Endothelial cell (in vitro differentiated cells): ENCODE measurements at regions not wholly inside any gene's neighbourhood (a gene's known extent, or its start where the extent isn't known, plus 50 kb on each side); places are given as distances from the start of the nearest gene placed in this dataset.

Experiments used
- DNase-seq: peaks from one replicate; pipeline ENCODE4 v3.0.0; 2021; ENCODE audit warnings: low spot score
- H3K27ac Mint-ChIP-seq: one replicate; pipeline ENCODE4 v1.8.0; 2021; ENCODE audit warnings: mixed read lengths, inconsistent platforms; ENCODE audit not compliant: unreplicated experiment
- H3K27me3 Mint-ChIP-seq: one replicate; pipeline ENCODE4 v1.8.0; 2021; ENCODE audit warnings: mild to moderate bottlenecking, moderate library complexity, mixed read lengths, inconsistent platforms; ENCODE audit not compliant: unreplicated experiment
- H3K36me3 Mint-ChIP-seq: one replicate; pipeline ENCODE4 v1.8.0; 2021; ENCODE audit warnings: mild to moderate bottlenecking, low read depth, mixed read lengths, inconsistent platforms; ENCODE audit not compliant: unreplicated experiment
- H3K4me1 Mint-ChIP-seq: one replicate; pipeline ENCODE4 v1.8.0; 2021; ENCODE audit warnings: mild to moderate bottlenecking, mixed read lengths, inconsistent platforms; ENCODE audit not compliant: unreplicated experiment
- H3K4me3 Mint-ChIP-seq: one replicate; pipeline ENCODE4 v1.8.0; 2021; ENCODE audit warnings: mild to moderate bottlenecking, mixed read lengths, inconsistent platforms; ENCODE audit not compliant: unreplicated experiment
- H3K9me3 Mint-ChIP-seq: one replicate; pipeline ENCODE4 v1.8.0; 2021; ENCODE audit warnings: mixed read lengths, inconsistent platforms; ENCODE audit not compliant: unreplicated experiment
- TF ChIP-seq, protein P1 (sequence below): fragments of 200-600 bp; sonication (generic); IDR thresholded peaks from one replicate; pipeline ENCODE4 v1.5.0; 2021; ENCODE audit warnings: antibody characterized with exemption; ENCODE audit not compliant: unreplicated experiment

DNA sequence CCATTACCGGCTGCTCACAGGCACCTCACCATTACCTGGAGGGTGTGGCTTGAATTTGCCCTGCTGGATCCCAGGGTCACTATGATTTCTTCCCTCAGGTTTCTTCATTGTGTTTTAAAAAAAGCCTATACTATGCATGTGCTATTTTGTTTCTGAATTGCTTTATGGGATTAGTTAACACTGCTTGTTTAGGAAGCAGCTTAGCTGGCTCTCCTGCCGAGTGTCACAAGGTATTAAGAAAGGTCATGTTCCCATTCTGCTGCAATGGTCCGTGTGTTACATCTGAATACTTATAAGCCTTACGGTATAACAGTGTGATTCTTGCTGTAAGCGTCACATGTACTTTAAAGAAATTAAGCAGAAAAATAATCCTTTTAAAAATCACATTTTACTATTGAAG lies 380.6 kb upstream of the B3GAT1 start:
- DNase-seq = no peak
- TF ChIP-seq, protein P1, sequence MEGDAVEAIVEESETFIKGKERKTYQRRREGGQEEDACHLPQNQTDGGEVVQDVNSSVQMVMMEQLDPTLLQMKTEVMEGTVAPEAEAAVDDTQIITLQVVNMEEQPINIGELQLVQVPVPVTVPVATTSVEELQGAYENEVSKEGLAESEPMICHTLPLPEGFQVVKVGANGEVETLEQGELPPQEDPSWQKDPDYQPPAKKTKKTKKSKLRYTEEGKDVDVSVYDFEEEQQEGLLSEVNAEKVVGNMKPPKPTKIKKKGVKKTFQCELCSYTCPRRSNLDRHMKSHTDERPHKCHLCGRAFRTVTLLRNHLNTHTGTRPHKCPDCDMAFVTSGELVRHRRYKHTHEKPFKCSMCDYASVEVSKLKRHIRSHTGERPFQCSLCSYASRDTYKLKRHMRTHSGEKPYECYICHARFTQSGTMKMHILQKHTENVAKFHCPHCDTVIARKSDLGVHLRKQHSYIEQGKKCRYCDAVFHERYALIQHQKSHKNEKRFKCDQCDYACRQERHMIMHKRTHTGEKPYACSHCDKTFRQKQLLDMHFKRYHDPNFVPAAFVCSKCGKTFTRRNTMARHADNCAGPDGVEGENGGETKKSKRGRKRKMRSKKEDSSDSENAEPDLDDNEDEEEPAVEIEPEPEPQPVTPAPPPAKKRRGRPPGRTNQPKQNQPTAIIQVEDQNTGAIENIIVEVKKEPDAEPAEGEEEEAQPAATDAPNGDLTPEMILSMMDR = no peak
- no peak overlapping the region for H3K4me3 Mint-ChIP-seq
- no peaks in the 10 kb centered on the region for H3K36me3 Mint-ChIP-seq
- no peaks in the 10 kb centered on the region for H3K4me1 Mint-ChIP-seq
- no peak overlapping the region for H3K27ac Mint-ChIP-seq
- H3K27me3 Mint-ChIP-seq = peaks cover 1% of the 10 kb centered on the region
- H3K9me3 Mint-ChIP-seq = no peaks in the 10 kb centered on the region

DNA sequence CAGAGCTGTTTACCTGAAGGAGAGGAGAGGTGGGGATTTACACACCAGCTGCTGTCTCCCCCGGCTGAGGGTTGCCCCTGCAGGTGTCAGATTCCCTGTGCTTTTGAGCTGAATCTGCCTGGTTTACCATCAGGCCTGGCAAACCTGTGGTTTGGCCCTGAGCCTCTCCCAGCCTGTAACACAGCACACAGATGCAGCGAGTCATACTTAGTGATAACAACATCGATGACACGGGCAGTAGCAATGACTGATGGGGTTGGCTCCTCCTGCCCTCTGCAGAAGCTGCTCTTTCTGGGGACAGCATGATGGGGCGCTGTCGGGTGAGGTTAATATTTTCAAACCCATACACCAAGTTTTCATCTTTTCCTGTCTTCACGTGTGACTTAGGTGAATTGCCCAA lies 380.0 kb upstream of the B3GAT1 start:
- H3K27me3 Mint-ChIP-seq = peaks cover 1% of the 10 kb centered on the region
- TF ChIP-seq, protein P1 = no peak
- H3K27ac Mint-ChIP-seq = no peak overlapping the region
- no peaks in the 10 kb centered on the region for H3K4me1 Mint-ChIP-seq
- no peaks in the 10 kb centered on the region for H3K36me3 Mint-ChIP-seq
- no peak for DNase-seq
- H3K9me3 Mint-ChIP-seq = no peaks in the 10 kb centered on the region
- H3K4me3 Mint-ChIP-seq = no peak overlapping the region

DNA sequence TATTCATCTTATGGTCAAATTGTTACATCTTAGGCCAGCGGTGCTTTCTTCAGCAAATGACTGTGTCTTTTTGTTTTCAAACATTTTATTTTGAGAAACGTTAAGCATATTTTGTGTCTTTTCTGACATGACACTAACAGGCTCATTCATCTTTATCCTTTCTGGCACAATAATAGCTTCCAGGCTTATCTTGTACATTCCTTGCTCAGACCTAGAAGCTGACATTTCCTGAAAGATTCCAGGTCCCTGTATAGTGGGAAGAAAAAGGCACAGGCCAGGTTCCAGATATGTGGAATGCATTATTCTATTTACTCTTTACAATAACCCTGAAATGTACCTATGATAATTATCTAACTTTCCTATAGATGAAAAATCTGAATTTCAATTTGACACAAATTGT lies 379.1 kb upstream of the B3GAT1 start:
- Mint-ChIP-seq H3K4me3 (no peak overlapping the region), H3K27me3 (peaks cover 1% of the 10 kb centered on the region), H3K36me3 (no peaks in the 10 kb centered on the region), H3K4me1 (no peaks in the 10 kb centered on the region), H3K9me3 (no peaks in the 10 kb centered on the region), H3K27ac (no peak overlapping the region)
- TF ChIP-seq, protein P1 = no peak
- DNase-seq = no peak

DNA sequence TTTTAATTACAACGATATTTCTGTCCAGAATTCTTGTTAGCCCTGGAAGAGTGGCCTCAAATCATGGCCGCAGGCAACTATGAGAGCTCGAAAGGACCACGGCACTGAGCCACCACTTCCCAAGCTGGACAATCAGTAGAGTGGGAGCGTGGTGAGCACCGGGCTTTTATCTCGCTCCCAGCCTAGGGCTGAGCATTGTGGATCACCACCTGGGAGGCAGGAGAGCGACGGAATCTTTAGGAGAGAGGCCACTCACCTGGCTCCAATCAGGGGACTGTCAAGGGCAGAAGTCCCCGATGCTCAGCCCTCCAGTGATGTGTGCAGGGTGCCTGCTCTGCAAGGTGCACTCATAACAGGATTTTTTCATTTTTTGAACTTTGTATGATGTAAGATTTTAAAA lies 377.1 kb upstream of the B3GAT1 start:
- no peak overlapping the region for H3K4me3 Mint-ChIP-seq
- no peaks in the 10 kb centered on the region for H3K36me3 Mint-ChIP-seq
- TF ChIP-seq, protein P1 = no peak
- no peaks in the 10 kb centered on the region for H3K9me3 Mint-ChIP-seq
- no peak overlapping the region for H3K27ac Mint-ChIP-seq
- no peaks in the 10 kb centered on the region for H3K4me1 Mint-ChIP-seq
- H3K27me3 Mint-ChIP-seq = peaks cover 1% of the 10 kb centered on the region
- no peak for DNase-seq

DNA sequence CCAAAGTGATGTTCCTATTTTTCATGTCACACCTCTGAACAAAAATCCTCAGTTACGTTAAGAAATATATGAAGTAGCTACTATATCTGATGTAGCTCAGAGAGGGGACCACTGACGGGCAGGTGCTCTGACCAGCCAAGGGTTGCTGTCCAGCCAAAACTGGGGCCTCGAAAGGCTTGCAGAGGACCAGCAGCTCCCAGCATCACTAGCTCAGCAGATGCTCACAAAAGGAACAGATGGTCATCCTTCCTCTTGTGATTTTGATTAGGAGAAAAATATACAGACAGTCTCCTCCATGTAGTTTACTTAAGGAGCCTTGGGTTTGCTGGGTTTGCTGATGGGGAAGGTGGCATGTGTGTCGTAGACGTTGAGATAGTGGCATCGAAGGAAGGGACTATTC lies 374.6 kb upstream of the B3GAT1 start:
- DNase-seq = no peak
- H3K4me3 Mint-ChIP-seq = no peak overlapping the region
- no peak overlapping the region for H3K27ac Mint-ChIP-seq
- H3K9me3 Mint-ChIP-seq = no peaks in the 10 kb centered on the region
- no peaks in the 10 kb centered on the region for H3K36me3 Mint-ChIP-seq
- no peaks in the 10 kb centered on the region for H3K4me1 Mint-ChIP-seq
- peaks cover 1% of the 10 kb centered on the region for H3K27me3 Mint-ChIP-seq
- TF ChIP-seq, protein P1 = no peak
